Pulmonary artery endothelial cell (primary cell): ENCODE measurements at regions not wholly inside any gene's neighbourhood (a gene's known extent, or its start where the extent isn't known, plus 50 kb on each side); places are given as distances from the start of the nearest gene placed in this dataset.
A peak's percentile ranks its signal among the peaks of the same experiment; 100 is the strongest.
"Not testable (repeated sequence)": the region's sequence is repeated elsewhere in the genome, so short reads cannot be mapped to it uniquely, and the experiment has no call there.

Source experiments
- DNase-seq: peaks from one replicate; pipeline ENCODE4 v3.0.0-alpha.2; 2011; ENCODE audit warnings: low read depth, low spot score

DNA sequence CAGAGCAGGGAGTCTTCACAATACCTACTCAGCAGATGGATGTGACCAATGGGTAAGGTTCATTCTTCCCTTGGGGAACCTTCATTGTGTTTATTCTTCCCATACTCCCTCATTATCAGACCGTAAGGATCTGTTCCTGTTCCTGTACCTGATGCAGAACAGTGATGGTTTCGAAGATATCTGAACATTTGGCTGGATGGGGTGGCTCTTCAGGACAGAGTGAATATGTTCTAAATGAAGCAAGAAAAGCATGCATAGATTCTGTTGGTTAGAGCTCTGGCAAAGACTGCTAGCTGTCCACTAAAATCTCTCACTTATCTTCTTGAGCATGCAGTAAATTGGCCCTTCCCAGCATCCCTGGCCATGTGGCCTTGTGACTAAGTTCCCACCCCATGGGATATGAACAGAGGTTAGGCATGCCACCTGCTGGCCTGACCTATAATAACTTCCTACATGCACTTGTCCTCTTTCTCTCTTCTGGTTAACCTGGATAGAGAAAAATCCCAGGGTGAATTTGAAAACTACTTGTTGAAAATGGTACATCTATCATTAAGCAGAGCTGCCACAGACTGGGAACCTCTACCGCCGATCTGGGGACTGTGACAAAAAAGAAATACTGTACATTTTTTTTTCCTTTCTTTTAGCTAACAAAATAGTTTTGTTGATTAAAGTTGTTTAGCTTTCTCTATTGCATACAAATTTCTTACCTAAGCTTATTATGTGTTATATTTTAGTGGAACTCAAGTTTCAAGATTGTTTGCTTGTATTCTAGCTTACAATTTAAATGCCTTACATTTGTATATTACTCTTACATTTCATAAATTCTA lies 60.0 kb upstream of the BANK1 start:
- peak; percentile 35 for DNase-seq

DNA sequence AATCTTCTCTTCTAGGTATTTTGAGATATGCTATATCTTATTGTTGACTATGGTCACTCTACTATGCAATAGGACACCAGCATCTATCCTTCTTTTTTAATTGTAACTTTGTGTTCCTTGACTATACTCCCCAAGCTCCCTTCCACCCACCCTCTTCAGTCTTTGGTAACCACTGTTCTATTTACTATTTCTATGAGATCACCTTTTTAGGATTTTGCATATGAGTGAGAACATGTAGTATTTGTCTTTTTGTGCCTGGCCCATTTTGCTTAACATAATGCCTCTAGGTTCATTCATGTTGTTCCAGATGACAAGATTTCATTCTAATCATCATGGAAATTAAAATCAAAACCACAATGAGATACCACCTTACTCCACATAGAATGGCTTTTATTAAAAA lies 63.3 kb upstream of the BANK1 start:
- no peak for DNase-seq

DNA sequence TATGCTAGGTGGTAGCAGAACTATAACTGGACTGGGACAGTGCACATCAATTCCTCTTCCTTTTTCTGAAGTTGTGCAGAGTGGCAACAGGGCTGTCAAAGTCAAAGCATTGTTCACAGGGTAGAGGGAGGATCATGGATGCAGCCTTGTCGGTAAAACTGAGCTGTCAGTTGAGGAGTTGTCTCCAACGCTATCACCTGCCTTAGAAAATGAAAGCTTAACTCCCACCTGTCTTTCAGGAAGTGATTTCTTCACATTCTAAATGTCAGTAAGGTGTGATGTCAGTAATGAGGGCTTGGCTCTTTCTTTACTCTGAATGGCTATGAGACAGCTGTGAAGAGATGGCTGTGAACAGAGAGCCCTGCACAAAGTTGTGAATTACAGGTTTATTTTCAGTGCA lies 66.4 kb upstream of the BANK1 start:
- no peak for DNase-seq

DNA sequence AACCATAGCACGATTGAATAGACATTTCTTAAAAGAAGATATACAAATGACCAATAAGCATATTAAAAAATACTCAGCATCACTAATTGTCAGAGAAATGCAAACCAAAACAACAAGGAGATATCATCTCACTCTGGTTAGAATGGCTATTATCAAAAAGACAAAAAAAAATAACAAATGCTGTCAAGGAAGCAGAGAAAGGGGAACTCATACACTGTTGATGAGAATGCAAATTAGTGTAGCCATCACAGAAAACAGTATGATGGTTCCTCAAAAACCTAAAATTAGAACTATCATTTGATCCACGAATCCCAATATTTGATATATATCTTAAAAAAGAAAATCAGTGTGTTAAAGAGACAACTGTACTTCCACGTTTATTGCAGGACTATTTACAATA lies 71.7 kb upstream of the BANK1 start:
- DNase-seq: no peak

DNA sequence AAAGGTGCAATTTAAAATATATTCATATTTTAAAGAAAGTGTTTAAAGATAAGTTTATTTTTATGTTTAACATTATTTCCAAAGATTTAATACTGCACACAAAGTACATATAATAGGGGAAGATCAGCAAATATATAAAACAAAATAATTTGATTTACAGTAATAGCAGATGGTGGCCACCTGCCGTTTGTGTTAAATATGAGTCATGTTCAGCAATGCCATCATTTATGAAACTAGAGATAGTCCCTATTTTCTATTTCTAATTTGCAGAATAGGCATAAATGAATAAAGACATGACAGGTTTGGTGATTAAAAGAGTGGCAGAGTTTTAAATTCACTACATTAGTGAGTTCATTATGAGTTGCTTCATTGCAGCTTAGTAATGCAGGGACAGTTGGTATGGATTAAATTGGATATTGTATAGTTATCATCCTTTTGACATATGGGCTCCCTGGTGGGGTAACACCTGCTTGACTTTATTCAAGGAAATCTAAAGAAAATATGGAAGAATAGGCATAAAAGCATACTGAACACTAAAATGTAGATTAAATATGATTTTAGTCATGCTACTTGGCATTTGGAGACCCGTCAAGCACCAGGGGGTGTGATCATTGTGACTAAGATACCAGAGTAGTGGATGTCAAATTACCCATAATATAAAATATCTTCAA lies 78.8 kb upstream of the BANK1 start:
- DNase-seq: no peak

DNA sequence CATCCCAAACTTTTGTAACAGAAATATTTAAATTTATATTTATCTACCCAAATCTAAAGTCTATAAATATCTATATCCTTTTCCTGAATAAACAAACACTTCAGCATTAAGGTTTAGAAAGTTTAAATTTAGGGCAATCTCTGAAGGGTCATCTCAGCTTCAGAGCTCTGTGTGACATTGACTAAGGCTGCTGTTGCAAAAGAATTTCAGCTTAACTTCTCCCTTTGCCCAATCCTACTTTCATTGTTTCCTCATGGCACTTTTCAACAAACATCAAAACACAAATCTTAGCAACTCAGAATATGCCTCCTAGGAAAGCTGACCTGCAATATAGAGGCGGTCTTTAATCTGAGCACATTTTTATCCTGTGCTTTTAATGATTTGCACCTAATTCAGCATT lies 79.7 kb upstream of the BANK1 start:
- no peak for DNase-seq

DNA sequence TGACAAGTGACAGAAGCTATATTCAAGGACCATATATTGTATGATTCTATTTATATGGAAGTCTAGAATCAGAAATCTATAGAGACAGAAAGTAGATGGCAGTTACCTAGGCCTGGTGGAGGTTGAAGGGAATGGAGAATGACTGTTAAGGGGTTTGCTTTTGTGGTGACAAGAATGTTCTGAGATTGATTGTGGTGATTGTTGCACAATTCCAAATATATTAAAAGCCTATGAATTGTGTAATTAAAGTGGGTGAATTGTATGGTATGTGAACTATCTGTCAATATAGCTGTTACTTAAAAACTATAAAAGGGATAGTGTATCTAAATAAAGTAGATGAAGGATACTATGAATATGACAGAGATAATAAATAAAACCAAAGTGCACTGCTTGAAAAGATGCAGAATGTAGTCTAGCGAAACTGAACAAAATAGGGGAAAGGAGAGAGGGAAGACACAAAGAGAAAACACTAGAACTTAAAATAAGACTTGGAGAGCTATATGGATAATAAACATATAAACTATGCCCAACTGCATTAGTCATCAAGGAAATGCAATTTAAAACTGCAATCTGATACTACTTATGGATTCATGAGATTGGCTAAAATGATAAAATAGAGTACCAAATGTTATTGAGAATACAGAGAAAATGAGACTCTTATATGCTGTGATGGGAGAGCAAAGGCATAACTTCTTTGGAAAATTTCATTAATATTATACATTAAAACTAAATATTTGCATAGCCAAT lies 82.1 kb upstream of the BANK1 start:
- no peak for DNase-seq

DNA sequence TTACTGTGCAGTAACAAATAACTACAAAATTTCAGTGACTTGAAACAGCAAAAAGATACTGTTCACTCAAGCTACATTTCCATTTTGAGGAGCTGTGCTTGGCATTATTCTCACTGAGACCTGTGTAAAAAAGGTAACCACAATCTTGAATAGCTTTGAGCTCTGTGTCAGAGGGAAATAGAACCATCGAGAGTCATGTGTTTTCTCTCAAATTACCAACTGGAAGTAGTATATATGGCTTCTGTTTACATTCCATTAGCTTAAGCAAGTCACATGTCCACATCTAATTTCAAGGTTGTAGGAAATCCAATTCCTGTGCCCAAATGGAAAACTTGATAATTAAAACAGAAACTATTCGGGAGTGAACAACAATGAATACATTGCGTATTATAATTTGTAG lies 82.9 kb upstream of the BANK1 start:
- no peak for DNase-seq

DNA sequence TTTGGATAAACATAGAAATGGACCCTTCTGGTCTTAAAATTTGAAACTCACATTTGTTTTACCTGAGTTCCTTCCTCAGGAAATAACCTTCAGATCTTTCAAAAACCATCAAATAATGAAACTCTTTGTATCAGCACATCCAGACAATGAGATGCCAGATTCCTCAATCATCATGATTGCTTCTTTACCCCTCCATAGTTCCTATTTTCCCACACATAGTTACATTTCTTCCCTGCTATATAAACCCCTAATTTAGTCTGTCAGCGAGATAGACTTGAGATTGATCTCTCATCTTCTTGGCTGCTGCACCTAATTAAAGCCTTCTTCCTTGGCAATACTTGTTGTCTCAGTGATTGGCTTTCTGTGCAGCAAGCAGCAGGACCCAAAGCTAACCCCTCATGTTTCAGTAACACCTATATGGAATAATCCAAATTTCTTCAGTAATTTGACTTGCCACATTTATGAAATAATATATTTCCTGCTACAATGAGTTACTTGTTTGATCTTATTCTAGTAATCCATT lies 83.9 kb upstream of the BANK1 start:
- no peak for DNase-seq

DNA sequence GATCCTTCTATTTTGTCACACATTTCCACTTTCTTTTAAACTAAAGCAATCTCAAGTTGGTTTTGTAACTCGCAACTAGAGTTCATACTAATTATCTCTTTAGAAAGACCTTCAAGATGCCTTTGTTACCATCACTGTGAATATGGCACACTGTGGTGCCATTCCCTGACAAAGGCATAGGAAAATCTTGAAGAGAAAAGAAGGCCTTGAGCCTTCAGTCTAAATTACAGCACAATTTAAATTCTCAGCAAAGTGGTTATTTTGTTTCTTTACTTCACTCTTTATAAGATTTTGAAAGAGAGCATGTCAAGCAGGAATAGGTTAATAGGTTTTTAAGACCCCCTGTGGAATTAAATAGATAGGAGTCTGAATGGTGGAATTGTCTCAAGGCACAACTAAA lies 89.0 kb upstream of the BANK1 start:
- no peak for DNase-seq

DNA sequence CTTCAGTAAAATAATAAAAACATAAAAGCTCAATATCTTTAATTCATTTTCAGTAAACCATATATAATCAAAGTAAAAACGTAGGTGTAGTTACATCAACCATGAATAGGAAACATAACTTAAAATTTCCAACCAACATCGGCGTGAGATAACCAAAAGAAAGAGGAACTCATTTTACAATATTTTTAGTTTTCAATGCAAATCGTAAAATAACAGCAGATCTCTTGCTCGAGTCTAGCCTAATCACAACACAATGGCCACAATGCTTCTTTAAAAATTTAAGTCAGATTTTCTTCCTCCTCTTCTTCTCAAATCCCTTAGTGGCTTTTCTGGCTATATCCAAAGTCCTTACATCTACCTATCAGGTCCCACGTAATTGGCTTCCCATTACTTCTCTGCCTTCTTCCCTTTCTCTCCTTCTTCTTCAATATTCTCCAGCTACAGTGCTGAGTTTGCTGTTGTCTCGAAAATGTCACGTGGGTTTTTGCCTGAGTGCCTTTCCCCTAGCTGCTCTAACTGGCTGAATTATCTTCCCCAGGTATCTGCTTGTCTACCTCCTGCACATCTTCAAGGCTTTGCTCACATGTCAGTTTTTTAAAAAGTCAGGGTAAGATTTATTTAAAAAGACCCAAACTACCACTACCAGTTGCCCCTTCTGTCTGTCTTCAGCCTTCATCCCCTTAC lies 90.9 kb upstream of the BANK1 start:
- DNase-seq: no peak

DNA sequence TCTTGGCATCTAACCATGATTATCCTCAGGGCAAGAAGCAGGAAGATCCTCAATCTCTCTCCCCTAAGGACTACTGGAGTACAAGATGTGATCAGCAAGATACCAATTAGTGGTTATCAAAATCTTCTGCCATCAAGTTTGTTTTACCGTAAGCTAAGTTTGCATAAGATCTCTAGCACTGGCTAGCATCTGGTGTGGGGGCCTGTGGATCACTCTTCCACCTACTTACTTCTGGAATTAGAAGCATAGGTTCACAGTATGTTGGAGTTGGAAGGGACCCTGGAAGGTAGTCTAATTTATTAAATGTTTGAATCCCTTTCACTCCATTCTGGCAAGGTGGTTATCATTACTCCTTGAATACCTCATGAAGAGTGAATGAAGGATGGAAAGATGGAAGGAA lies 93.3 kb upstream of the BANK1 start:
- no peak for DNase-seq

DNA sequence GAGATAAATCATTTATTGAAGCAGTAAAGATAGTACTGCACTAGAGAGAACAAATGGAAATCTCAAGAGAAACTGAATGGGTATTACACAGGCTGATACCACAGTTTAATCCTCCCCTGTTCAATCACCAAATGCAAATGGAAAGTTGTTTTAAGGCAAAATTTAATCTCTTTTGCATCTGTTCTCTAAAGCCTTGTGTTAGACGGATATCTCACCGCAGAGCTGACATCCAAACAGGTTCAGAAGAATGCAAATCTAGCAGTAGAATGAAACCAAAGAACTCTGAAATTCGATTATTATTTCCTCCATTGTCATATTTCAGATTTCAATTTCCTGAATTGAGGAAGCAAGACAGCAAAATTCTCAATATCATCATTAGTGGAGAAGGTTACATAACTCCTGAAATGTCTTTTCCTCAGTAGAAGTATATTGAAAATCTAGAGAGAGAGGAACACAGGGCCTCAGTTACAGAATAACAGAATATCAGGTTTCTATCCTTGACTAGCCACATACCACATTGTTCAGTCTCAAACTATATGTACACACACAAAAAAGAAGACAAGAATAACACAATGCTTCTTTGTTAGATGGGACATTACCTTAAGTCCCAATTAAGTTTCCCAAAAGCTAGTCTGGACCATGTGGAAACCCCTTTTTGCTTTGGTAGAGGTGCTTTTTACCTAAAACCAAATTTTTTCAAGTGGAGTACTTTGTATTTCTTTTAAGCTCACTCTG lies 94.1 kb upstream of the BANK1 start:
- no peak for DNase-seq

DNA sequence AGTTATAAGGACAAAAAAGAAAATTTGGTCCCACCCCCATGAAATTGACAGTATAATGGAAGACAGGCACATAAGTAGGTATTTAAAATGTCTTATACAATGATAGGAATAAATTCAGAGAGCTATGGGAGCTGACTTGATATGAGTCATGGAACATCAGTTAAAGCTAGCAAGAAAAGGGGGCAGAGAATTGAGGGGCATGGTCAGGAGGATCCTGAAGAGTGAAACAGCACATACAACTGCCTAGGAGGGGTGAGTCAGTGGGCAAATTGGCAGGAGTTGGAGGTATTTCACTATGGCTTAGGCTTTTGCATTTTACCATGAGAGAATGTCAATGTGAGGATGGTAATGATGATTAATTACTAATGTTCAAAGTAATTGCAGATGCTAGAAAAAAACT lies 95.4 kb upstream of the BANK1 start:
- no peak for DNase-seq

DNA sequence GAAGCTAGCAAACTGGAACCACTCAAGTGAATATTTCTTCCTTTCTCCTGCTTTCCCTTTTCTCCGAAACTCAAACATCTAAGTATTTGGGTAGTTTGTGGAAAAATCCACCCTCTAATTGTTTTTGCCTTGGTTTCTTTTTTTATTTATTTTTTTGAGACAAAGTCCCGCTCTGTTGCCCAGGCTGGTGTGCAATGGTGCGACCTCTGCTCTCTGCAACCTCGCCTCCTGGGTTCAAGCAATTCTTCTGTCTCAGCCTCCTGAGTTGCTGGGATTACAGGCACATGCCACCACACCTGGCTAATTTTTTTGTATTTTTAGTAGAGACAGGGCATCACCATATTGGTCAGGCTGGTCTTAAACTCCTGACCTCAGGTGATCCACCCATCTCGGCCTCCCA lies 96.1 kb upstream of the BANK1 start:
- not testable (repeated sequence) for DNase-seq

DNA sequence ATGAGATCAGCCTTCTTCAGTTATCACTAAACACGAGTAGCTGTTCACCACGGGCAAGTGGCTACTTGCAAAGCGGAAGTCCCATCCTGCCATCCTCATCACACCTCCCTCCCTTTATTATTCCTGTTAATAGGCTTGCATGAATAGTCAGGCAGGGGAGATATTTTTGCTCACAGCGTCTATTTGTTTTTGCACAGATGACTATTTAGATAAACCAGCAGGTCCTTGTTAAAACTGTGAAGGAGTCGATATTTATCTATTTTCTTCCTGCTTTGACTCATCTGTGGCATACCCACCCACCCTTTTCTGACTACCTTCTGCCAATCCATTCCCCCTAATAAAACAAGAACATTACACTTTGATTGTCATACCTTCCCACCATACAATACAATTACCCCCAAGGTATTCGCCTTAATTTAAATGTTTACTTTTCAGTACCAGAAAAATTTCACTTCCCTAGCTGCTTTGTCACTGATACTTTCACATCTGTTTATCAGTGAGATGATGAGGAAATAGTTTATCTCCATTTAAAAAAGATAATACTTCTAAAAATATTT lies 96.6 kb upstream of the BANK1 start:
- no peak for DNase-seq

DNA sequence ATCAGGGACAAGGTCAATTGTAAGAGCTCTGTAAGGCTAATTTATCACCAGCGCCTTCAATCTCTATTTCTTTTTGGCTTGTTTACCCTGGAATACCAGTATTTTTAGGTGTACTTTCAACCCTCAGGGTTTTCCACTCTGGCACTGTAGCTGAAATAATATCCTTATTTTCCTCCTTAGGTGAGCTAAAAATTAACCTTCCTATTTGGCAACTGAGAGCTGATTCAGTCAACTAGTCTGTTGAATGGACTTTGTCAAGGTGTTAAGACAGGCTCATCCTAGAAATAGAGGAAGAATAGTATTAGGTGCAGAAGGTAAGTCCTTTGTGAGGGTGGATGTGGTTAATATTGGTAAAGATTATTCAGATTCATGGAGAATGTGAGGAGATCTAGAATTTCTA lies 101.3 kb upstream of the BANK1 start:
- no peak for DNase-seq

DNA sequence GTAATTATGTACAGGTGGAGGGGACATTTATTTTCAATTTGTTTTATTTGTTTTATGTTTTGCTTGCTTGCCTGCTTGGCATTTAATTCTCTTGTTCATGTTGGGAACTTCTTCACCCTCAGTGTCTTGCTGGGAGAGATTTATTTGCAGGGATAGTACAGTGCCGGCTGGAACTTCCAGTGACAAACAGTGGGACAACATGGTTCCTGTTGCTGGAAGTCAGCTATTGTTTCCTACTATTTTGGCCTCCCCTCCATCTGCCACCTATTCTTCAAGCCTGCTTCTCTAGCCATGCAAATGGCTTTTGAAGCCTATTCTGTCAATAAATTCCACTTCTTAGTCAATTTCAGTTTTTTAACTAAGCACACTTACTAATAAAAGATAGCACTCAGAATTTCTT lies 105.4 kb upstream of the BANK1 start:
- DNase-seq: no peak

DNA sequence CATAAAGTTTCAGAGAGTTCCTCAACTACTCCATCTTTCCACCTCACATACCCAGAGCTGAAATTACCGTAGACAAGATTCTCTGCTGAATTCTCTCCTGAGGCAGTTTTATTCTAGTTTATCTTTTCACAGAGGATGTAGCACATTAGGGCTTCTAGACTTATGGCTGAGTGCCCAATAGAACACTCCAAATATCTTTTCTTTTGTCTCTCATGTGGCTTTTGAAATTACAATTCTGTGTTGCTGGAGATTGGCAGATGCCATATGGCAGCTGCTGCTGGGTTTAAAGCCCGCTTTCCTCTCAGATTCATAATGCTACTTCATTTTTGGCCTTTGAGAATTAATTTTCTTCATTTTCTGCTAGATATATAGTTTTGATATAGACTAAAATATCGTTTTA lies 107.6 kb upstream of the BANK1 start:
- DNase-seq: no peak

DNA sequence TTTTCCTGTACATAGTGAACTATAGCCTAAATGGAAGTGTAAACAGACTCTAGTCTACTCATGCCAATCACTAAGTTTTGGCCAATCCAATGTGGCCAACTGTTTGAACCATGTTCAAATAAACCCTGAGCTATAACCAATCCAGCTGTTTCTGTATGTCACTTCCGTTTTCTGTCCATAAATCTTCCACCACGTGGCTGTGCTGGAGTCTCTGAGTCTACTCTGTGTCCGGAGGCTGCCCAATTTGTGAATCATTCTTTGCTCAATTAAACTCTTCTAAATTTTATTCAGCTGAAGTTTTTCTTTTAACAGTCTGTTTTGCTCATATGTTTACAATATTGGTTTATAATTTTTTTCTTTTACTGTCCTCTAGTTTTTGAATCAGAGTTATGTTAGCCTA lies 112.3 kb upstream of the BANK1 start:
- no peak for DNase-seq

DNA sequence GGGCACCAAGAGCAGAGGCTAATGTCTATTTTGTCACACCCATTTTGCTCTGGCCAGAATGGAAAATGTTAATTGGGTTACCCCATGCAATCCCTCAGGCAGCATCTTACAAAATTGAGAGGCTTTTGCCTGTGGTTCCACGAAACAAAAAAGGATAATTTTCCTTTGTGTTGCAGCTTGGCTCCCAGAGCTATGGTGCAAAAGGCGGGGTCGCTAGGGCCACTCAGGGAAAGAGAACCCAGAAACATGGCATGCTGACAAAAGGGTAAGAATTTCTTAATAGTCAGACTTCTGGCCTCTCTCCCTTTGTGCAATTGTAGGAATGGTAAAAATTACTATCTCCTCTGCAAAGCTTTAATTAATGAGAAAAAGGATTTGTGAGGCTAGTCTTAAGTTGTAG lies 119.6 kb upstream of the BANK1 start:
- no peak for DNase-seq
